Kidney epithelial cell (primary cell): ENCODE measurements at regions not wholly inside any gene's neighbourhood (a gene's known extent, or its start where the extent isn't known, plus 50 kb on each side); places are given as distances from the start of the nearest gene placed in this dataset.

Experiments
- DNase-seq: peaks from one replicate; pipeline ENCODE4 v3.0.0-alpha.2; 2010; ENCODE audit warnings: low read depth
- H3K27me3 ChIP-seq: 2 replicates; pipeline ENCODE4 v1.6.0; 2011; ENCODE audit warnings: low read length; ENCODE audit not compliant: control insufficient read depth, insufficient read depth
- H3K36me3 ChIP-seq: 2 replicates; pipeline ENCODE4 v1.5.1; 2011; ENCODE audit warnings: low read length; ENCODE audit not compliant: control insufficient read depth, insufficient read depth
- H3K4me3 ChIP-seq: 2 replicates; pipeline ENCODE4 v1.5.1; 2011; ENCODE audit warnings: low read depth, mild to moderate bottlenecking, control low read depth, low read length
- TF ChIP-seq, protein P1 (sequence below): IDR thresholded peaks from 2 replicates; pipeline ENCODE4 v1.5.1; 2011; ENCODE audit warnings: mild to moderate bottlenecking, moderate library complexity, low read length, control low read depth, inconsistent platforms; ENCODE audit not compliant: insufficient read depth, poor library complexity, severe bottlenecking

DNA sequence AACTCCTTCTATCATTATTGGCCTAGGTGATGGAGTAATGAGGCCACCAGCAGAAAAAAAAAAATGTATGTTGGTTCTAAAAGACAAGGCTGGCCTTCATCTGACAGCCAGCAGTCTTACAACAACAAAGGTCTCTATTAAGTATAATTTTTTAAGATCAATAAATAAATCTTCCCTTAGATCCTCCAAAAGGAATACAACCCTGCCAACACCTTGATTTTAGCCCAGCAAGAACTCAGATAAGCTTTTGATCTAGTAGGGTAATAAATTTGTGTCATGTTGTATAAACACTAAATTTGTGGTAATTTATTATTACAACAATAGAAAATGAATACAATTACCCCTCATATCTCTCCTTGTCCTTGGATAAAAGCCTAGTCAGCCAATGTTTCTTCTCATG, 633.2 kb upstream of the FAM174A start:
- TF ChIP-seq, protein P1, sequence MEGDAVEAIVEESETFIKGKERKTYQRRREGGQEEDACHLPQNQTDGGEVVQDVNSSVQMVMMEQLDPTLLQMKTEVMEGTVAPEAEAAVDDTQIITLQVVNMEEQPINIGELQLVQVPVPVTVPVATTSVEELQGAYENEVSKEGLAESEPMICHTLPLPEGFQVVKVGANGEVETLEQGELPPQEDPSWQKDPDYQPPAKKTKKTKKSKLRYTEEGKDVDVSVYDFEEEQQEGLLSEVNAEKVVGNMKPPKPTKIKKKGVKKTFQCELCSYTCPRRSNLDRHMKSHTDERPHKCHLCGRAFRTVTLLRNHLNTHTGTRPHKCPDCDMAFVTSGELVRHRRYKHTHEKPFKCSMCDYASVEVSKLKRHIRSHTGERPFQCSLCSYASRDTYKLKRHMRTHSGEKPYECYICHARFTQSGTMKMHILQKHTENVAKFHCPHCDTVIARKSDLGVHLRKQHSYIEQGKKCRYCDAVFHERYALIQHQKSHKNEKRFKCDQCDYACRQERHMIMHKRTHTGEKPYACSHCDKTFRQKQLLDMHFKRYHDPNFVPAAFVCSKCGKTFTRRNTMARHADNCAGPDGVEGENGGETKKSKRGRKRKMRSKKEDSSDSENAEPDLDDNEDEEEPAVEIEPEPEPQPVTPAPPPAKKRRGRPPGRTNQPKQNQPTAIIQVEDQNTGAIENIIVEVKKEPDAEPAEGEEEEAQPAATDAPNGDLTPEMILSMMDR, result no peak
- Histone ChIP-seq H3K36me3 (no peaks in the 10 kb centered on the region), H3K4me3 (no peak overlapping the region), H3K27me3 (no peaks in the 10 kb centered on the region)
- no peak for DNase-seq

DNA sequence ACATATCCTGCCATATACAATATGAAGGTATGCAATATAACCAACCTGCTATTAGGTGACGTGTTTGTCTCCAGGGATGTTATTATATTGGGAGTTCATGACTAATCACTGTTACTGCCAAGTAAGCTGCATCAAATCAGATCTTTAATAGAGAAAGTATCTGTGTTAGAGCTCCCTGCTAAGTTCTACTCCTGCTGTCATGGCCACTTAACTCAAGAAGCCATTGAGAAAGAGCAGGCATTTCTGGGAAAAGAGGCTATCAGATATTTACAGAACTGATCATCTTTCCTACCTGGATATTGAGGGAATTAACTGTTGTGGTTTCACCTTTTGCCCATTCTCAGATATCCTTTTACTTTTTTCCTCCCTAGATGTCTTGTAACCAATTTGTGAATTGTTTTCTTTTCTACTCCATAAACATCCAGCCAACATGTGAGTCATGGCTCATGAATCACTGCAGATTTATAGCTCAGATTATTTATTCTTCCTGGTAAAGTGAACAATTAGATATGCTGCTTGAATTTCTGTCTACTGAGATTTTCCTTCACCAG, 634.8 kb upstream of the FAM174A start:
- Histone ChIP-seq H3K27me3 (no peaks in the 10 kb centered on the region), H3K36me3 (no peaks in the 10 kb centered on the region), H3K4me3 (no peak overlapping the region)
- TF ChIP-seq, protein P1, result no peak
- peak; percentile 76 for DNase-seq

DNA sequence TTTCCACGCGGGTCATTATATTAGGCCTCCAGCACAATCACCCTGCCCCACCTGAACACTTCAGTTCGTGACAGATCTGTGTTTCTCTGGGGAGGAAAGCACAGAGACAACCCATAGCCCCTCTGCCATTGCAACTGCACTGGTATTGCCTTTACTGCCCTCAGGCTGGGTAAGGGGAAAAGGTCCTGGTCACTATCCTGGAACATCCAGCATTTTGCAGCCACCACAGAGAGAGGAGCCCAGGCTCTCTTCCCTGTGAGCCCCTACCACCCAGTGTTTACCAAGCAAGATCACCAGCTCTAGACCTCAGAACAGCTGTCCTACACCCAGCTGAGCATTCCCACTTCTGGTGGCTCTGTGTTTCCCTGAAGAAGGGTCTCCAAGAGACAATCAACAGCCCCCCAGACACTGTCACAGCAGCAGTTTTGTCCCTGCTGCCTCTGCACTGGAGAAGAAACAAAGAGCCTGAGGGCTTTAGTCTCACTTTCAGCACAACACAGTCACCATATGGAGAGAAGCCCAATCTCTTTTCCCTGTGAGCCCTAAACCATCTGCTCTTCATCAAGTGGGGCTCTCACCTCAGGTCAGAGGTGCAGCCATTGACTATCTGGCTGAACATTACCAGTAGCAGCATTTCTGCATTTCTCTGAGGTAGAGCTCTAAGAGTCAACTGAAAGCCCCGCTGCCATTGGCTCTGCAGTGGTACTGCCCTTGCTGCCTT, 655.2 kb upstream of the FAM174A start:
- TF ChIP-seq, protein P1, result no peak
- H3K36me3 ChIP-seq, result no peaks in the 10 kb centered on the region
- H3K27me3 ChIP-seq, result no peaks in the 10 kb centered on the region
- no peak for DNase-seq
- no peak overlapping the region for H3K4me3 ChIP-seq

DNA sequence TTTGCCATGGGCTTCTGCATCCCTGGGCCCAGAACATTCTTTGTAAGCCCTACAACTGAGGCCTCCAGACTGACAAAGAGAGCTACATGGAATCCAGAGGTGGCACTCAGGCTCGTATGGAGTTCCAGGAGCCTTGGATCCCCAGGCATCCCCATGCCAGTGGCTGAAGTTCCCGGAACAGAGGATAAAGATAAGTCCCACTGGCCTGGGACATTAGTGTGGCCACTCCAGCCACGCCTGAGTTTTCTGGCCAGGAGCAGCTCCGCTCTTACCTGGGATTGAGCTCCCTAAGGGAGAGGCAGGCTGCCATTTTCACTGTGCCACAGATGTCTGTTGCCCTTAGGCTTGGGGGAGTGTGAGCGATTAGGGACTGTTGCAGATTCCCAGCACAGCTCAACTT, 656.3 kb upstream of the FAM174A start:
- Histone ChIP-seq H3K36me3 (no peaks in the 10 kb centered on the region), H3K4me3 (no peak overlapping the region), H3K27me3 (no peaks in the 10 kb centered on the region)
- TF ChIP-seq, protein P1, result no peak
- DNase-seq, result no peak

- DNase-seq, result no peak
- Histone ChIP-seq H3K4me3 (no peak overlapping the region), H3K36me3 (no peaks in the 10 kb centered on the region), H3K27me3 (no peaks in the 10 kb centered on the region)
- TF ChIP-seq, protein P1, result no peak
These were observed 668.4 kb upstream of the FAM174A start for GRCh38 chr5:99866740-99867139.

DNA sequence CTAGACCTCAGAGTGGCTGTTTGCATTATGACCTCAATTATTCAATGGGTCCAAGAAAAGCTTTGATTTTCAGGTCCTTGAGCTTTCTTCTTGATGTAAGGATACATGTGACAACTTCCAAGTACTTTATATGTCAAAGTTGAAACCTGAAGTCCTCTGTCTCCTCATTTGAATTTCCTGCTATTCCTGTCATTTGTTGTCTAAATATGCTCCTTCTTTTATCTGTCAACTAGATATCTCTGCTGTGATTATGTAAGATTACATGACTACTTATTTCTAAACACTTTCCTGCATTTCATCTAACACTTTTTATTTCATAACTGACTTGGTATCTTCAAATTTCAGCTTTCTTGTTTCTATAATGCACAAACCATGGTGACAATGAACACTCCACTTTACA, 670.0 kb upstream of the FAM174A start:
- H3K4me3 ChIP-seq, result no peak overlapping the region
- no peak for DNase-seq
- TF ChIP-seq, protein P1, result no peak
- H3K27me3 ChIP-seq, result no peaks in the 10 kb centered on the region
- no peaks in the 10 kb centered on the region for H3K36me3 ChIP-seq
